ENCODE measurements at regions not wholly inside any gene's neighbourhood (a gene's known extent, or its start where the extent isn't known, plus 50 kb on each side); places are given as distances from the start of the nearest gene placed in this dataset.

DNA sequence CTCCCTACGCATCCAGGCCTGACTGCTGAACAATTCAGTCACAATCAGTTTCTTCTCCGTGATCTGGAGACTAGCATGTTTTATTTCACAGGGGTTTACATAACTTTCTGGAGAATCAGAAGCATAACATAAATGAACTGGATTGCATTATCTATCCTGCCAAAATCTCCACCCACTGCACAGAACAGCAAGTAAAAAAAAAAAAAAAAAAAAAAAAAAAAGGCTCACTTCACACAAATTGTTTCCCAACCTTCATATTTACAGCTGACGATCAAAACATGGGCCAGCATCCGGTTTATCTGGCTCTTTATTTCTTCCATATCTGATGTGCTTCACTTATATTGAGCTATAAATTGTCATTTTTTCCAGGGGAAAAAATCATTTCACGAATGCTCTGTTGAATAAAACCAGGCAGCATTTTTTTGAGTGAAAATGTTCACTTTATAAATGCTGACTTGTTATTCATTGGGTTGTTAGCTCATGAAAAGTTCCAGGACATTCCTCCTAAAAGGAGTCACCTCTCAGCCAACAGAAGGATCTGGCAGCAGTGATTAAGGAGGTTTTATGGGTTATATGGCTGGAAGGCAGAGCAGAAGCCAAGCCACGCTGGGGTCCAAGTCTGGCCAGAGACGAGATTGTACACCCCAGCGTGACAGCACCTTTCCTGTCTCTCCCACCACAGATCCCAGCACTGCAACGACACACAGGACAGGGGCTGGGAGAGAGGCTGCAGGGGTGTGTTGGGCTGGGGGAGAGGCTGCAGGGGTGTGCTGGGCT is 51.2 kb upstream of the GLI2 start:
- DNase-seq = no peak

DNA sequence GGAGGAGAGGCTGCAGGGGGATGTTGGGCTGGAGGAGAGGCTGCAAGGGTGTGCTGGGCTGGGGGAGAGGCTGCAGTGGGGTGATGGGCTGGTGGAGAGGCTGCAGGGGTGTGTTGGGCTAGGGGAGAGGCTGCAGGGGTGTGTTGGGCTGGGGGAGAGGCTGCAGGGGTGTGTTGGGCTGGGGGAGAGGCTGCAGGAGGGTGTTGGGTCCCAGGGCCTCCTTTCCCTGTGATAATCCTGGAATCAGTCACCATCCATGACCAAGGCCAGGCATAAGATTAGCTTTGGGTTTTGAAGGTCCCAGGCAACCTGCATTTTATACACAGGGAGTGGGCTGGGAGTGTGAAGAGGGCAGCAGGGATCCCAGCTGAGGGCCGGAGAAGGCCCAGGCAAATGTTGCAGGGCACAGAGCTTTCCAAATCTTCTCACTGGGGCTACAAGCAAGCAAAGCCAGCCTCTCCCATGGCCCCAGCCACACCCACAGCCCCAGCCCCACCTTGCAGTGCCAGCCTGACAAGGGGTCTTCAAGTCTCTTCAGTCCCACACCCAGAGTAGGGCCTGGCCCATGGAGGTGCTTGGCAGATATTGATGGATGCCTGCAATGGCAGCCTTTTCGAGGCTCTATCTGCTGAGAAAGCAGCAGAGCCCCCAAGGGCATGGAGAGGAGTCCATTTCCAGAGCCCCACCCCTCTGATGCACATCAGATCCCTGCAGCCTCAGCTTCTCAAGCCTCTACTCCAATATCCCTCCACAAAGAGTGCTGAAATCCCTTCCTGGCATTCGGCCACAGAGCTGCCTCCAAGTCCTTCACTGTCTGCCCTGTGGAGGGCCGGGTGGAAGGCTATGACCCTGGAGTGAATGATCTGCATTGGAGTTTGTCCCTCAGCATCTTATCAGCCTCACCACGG is 50.3 kb upstream of the GLI2 start:
- no peak for DNase-seq
